RWPE2 (cell line): ENCODE measurements at regions not wholly inside any gene's neighbourhood (a gene's known extent, or its start where the extent isn't known, plus 50 kb on each side); places are given as distances from the start of the nearest gene placed in this dataset.

ENCODE experiments used
- ATAC-seq: fragments of 200-7000 bp; cut with Tn5 transposase; 3 replicates; pipeline ENCODE4 v1.9.1; 2021; ENCODE audit warnings: low read depth
- DNase-seq: peaks from one replicate; pipeline ENCODE4 v3.0.0-alpha.2; 2020; ENCODE audit warnings: low spot score
- H3K27ac ChIP-seq: fragments of 450-650 bp; 2 replicates; pipeline ENCODE4 v1.5.1; 2017; ENCODE audit warnings: mild to moderate bottlenecking; ENCODE audit not compliant: poor library complexity, severe bottlenecking
- H3K27me3 ChIP-seq: fragments of 250-450 bp; sonication (Bioruptor Pico); 2 replicates; pipeline ENCODE4 v1.5.1; 2021; ENCODE audit warnings: mild to moderate bottlenecking, moderate library complexity; ENCODE audit not compliant: insufficient read depth, poor library complexity, severe bottlenecking
- H3K36me3 ChIP-seq: fragments of 250-450 bp; sonication (Bioruptor Pico); 2 replicates; pipeline ENCODE4 v1.5.1; 2020; ENCODE audit warnings: low read depth, mild to moderate bottlenecking, moderate library complexity
- H3K4me1 ChIP-seq: fragments of 250-450 bp; sonication (Bioruptor Pico); 2 replicates; pipeline ENCODE4 v1.5.1; 2021; ENCODE audit warnings: mild to moderate bottlenecking, moderate library complexity; ENCODE audit not compliant: insufficient read depth, poor library complexity, severe bottlenecking
- H3K4me3 ChIP-seq: fragments of 250-450 bp; sonication (Bioruptor Pico); 2 replicates; pipeline ENCODE4 v1.5.1; 2021; ENCODE audit warnings: mild to moderate bottlenecking, moderate library complexity; ENCODE audit not compliant: severe bottlenecking
- H3K9me3 ChIP-seq: fragments of 250-450 bp; sonication (Bioruptor Pico); 2 replicates; pipeline ENCODE4 v1.5.1; 2021; ENCODE audit warnings: mild to moderate bottlenecking, moderate library complexity; ENCODE audit not compliant: severe bottlenecking
- TF ChIP-seq, protein P1 (sequence below): fragments of 450-650 bp; IDR thresholded peaks from one replicate; pipeline ENCODE4 v1.5.1; 2017; ENCODE audit warnings: mild to moderate bottlenecking, moderate library complexity; ENCODE audit not compliant: poor library complexity, severe bottlenecking

DNA sequence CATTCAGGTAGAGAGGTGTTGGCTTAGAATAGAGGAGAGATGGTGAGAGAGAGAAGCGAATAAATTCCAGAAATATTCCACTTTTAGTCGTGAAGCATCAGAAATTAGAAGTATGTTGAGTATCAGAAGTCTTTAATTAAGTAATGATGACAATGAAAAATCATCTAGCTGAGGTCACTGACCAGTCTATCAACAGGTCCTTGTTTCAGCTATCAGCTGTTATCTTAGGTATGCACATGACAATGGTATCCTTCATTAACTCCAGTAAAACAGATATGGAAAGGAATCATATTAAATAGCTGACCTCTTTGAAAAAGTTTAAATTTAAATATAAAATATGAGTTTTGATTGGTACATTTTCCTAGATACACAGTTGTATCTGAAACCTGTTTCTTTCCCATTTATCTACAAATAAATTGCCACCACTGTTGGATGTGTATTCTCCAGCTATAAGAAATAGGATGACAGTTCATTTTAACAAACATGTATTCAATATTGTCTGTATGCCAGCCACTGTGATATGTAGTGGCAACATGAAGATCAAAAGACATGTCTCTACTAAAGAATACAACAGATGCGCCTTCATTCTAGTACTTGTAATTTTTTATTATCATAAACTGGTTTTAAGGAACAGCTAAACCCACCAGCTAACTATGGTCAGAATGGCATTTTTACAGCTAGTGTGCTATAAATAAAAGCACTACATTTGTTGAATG lies 424.2 kb upstream of the DCN start:
- no peak for DNase-seq
- H3K27me3 ChIP-seq: no peaks in the 10 kb centered on the region
- no peak overlapping the region for H3K27ac ChIP-seq
- no peaks in the 10 kb centered on the region for H3K9me3 ChIP-seq
- H3K4me1 ChIP-seq: no peaks in the 10 kb centered on the region
- TF ChIP-seq, protein P1, sequence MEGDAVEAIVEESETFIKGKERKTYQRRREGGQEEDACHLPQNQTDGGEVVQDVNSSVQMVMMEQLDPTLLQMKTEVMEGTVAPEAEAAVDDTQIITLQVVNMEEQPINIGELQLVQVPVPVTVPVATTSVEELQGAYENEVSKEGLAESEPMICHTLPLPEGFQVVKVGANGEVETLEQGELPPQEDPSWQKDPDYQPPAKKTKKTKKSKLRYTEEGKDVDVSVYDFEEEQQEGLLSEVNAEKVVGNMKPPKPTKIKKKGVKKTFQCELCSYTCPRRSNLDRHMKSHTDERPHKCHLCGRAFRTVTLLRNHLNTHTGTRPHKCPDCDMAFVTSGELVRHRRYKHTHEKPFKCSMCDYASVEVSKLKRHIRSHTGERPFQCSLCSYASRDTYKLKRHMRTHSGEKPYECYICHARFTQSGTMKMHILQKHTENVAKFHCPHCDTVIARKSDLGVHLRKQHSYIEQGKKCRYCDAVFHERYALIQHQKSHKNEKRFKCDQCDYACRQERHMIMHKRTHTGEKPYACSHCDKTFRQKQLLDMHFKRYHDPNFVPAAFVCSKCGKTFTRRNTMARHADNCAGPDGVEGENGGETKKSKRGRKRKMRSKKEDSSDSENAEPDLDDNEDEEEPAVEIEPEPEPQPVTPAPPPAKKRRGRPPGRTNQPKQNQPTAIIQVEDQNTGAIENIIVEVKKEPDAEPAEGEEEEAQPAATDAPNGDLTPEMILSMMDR: no peak
- no peak overlapping the region for H3K4me3 ChIP-seq
- no peak for ATAC-seq
- H3K36me3 ChIP-seq: no peaks in the 10 kb centered on the region

DNA sequence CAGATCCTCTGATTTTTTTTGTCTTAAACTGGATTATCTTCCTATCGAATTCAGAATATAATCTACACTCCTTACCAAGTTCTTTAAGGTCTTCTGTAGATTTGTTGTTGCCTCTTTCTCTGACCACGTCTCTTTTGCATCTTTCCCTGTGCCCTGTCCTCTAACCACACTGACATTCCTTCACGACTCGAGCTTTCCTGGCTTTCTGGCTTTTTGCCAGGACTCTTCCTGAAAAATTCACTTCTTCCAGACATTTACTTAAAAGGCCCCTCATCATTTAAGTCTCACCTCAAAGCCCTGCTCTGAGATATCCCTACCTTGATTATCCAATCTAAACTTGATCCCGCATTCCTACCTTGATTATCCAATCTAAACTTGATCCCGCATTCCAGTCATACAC lies 422.3 kb upstream of the DCN start:
- Histone ChIP-seq H3K36me3 (no peaks in the 10 kb centered on the region), H3K27ac (no peak overlapping the region), H3K4me3 (no peak overlapping the region), H3K9me3 (no peaks in the 10 kb centered on the region), H3K4me1 (no peaks in the 10 kb centered on the region), H3K27me3 (no peaks in the 10 kb centered on the region)
- TF ChIP-seq, protein P1: no peak
- no peak for ATAC-seq
- DNase-seq: no peak

DNA sequence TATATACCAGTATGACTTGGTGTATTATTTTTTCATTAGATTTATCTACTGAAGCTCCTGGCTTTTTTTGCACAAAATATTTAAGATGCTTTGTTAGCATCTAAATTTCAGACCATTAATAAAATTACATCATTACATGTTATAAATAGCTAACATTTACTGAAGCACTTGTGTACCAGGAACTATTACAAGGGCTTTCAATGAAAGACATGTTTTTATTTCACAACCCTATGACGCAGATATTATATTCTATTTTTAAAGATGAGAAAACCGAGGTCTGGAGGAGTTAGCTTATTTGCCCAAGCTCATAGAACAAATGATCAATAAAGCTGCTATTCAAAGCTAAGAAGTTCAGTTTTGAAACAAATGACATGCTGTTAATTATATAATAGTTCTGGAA lies 420.4 kb upstream of the DCN start:
- ATAC-seq (no peak), DNase-seq (no peak)
- no peak overlapping the region for H3K4me3 ChIP-seq
- H3K27me3 ChIP-seq: no peaks in the 10 kb centered on the region
- peaks cover 3% of the 10 kb centered on the region for H3K9me3 ChIP-seq
- H3K4me1 ChIP-seq: no peaks in the 10 kb centered on the region
- TF ChIP-seq, protein P1: no peak
- no peak overlapping the region for H3K27ac ChIP-seq
- H3K36me3 ChIP-seq: no peaks in the 10 kb centered on the region

DNA sequence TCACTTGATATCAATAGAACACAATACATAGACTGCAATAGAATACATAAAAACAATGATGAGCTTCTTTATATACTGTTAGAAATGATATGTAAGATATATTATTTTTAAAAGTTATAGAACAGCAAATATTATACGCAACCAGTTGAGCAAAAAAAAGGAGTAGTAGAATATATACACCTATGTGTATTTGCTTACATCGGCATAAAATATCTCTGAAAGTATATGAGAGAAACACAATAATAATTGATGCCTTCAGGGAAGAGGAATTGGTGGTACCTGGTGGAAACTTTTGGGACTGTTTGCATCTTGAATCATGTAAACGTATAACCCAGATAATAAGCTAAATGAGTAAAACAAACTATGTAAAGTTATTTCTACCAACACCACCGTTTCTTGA lies 418.4 kb upstream of the DCN start:
- TF ChIP-seq, protein P1: no peak
- ATAC-seq: no peak
- Histone ChIP-seq H3K4me3 (no peak overlapping the region), H3K4me1 (no peaks in the 10 kb centered on the region), H3K27me3 (no peaks in the 10 kb centered on the region), H3K27ac (no peak overlapping the region), H3K9me3 (peaks cover 3% of the 10 kb centered on the region), H3K36me3 (no peaks in the 10 kb centered on the region)
- DNase-seq: no peak

DNA sequence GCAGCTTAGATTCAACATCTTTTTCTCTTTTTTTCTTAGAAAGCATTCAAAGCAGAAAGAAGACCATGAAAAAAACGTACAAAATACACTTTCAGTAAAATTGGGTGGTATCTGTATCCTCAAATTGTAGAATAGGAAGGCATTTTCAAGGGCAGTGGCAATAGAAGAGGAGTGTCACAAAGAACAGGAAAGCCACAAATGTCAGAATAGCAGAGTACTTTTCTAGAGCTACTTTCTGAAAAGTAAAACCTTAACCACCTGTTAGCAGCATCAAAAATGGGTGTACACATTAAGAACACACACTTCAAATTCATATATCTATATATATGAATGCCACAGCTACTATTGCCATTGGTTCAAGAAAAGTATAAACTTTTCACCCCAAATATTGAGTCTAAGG lies 412.1 kb upstream of the DCN start:
- ATAC-seq: no peak

More for the DNA sequence above, 412.1 kb upstream of the DCN start:
- Histone ChIP-seq H3K4me1 (no peaks in the 10 kb centered on the region), H3K27ac (no peak overlapping the region), H3K4me3 (no peak overlapping the region), H3K36me3 (no peaks in the 10 kb centered on the region), H3K9me3 (peaks cover 3% of the 10 kb centered on the region), H3K27me3 (no peaks in the 10 kb centered on the region)
- TF ChIP-seq, protein P1: no peak
- DNase-seq: no peak
